WTC11 (cell line): ENCODE measurements at regions not wholly inside any gene's neighbourhood (a gene's known extent, or its start where the extent isn't known, plus 50 kb on each side); places are given as distances from the start of the nearest gene placed in this dataset.

Experiments used
- ATAC-seq: fragments of 200-7000 bp; cut with Tn5 transposase; 2 replicates; pipeline ENCODE4 v1.10.0; 2021; ENCODE audit warnings: mild to moderate bottlenecking, moderate library complexity
- CTCF ChIA-PET: fragments of 300-600 bp; sonication (Branson Sonifier 250); formaldehyde crosslinking; loops from one replicate; lab custom pipeline; 2021; ENCODE audit warnings: antibody characterized with exemption; lab: Charles Lee
- POLR2A ChIA-PET: fragments of 350-600 bp; sonication (Branson Sonifier 250); formaldehyde crosslinking; loops from one replicate; lab custom pipeline; 2021; ENCODE audit warnings: antibody characterized with exemption; lab: Charles Lee
- DNase-seq: peaks from one replicate; pipeline ENCODE4 v3.0.0; 2021; ENCODE audit warnings: low spot score
- H3K27ac Mint-ChIP-seq: 2 replicates; pipeline ENCODE4 v1.8.0; 2021; ENCODE audit warnings: mixed read lengths
- H3K27me3 Mint-ChIP-seq: 2 replicates; pipeline ENCODE4 v1.8.0; 2021; ENCODE audit warnings: low read depth, mild to moderate bottlenecking, moderate library complexity, mixed read lengths
- H3K36me3 Mint-ChIP-seq: 2 replicates; pipeline ENCODE4 v1.8.0; 2021; ENCODE audit warnings: mixed read lengths
- H3K4me1 Mint-ChIP-seq: 2 replicates; pipeline ENCODE4 v1.8.0; 2022; ENCODE audit warnings: mixed read lengths
- H3K4me3 Mint-ChIP-seq: 2 replicates; pipeline ENCODE4 v1.8.0; 2021; ENCODE audit warnings: mild to moderate bottlenecking, moderate library complexity, mixed read lengths
- H3K9me3 Mint-ChIP-seq: 2 replicates; pipeline ENCODE4 v1.8.0; 2021; ENCODE audit warnings: mixed read lengths
- CTCF ChIP-seq: fragments of 200-600 bp; IDR thresholded peaks from 2 replicates; pipeline ENCODE4 v1.8.0; 2022; ENCODE audit warnings: antibody characterized with exemption
- ELF4 ChIP-seq: sonication (generic); formaldehyde crosslinking; IDR thresholded peaks from 2 replicates; pipeline ENCODE4 v1.8.1; 2022; ENCODE audit warnings: low read depth, mild to moderate bottlenecking, moderate library complexity, missing genetic modification reagents
- EMX1 ChIP-seq: fragments of 250-450 bp; sonication (Bioruptor Pico); IDR thresholded peaks from 2 replicates; pipeline ENCODE4 v1.8.0; 2021; ENCODE audit warnings: mild to moderate bottlenecking
- ERG ChIP-seq: fragments of 250-450 bp; sonication (Bioruptor Pico); IDR thresholded peaks from 2 replicates; pipeline ENCODE4 v1.8.0; 2021; ENCODE audit warnings: mild to moderate bottlenecking
- ESRRA ChIP-seq: sonication (generic); formaldehyde crosslinking; IDR thresholded peaks from 2 replicates; pipeline ENCODE4 v1.8.1; 2022; ENCODE audit warnings: mild to moderate bottlenecking, missing genetic modification reagents, borderline replicate concordance
- ETV6 ChIP-seq: sonication (generic); formaldehyde crosslinking; IDR thresholded peaks from 2 replicates; pipeline ENCODE4 v1.8.1; 2022; ENCODE audit warnings: mild to moderate bottlenecking, missing genetic modification reagents
- FOXP1 ChIP-seq: sonication (generic); formaldehyde crosslinking; IDR thresholded peaks from 2 replicates; pipeline ENCODE4 v1.8.0; 2022; ENCODE audit warnings: missing genetic modification reagents, mild to moderate bottlenecking, moderate library complexity, borderline replicate concordance
- IRF1 ChIP-seq: sonication (generic); formaldehyde crosslinking; IDR thresholded peaks from 2 replicates; pipeline ENCODE4 v1.8.0; 2023; ENCODE audit warnings: missing genetic modification reagents
- KAT7 ChIP-seq: sonication (generic); formaldehyde crosslinking; IDR thresholded peaks from 2 replicates; pipeline ENCODE4 v1.8.1; 2023; ENCODE audit warnings: missing genetic modification reagents, mild to moderate bottlenecking, borderline replicate concordance
- MLX ChIP-seq: sonication (generic); formaldehyde crosslinking; IDR thresholded peaks from 2 replicates; pipeline ENCODE4 v1.8.1; 2023; ENCODE audit warnings: mild to moderate bottlenecking, missing genetic modification reagents, moderate library complexity
- MXD4 ChIP-seq: fragments of 250-450 bp; sonication (Bioruptor Pico); IDR thresholded peaks from 2 replicates; pipeline ENCODE4 v1.8.0; 2021; ENCODE audit warnings: mild to moderate bottlenecking, moderate library complexity, borderline replicate concordance
- NFYB ChIP-seq: sonication (generic); formaldehyde crosslinking; conservative IDR thresholded peaks from 2 replicates; pipeline ENCODE4 v1.8.0; 2022; ENCODE audit warnings: low read depth, missing genetic modification reagents
- NR2C2 ChIP-seq: sonication (generic); formaldehyde crosslinking; IDR thresholded peaks from 2 replicates; pipeline ENCODE4 v1.8.0; 2022; ENCODE audit warnings: mild to moderate bottlenecking, missing genetic modification reagents
- NR3C1 ChIP-seq: sonication (generic); formaldehyde crosslinking; conservative IDR thresholded peaks from 2 replicates; pipeline ENCODE4 v1.8.1; 2023; ENCODE audit warnings: low read depth, mild to moderate bottlenecking, missing genetic modification reagents
- PRRX2 ChIP-seq: fragments of 250-450 bp; sonication (Bioruptor Pico); IDR thresholded peaks from 2 replicates; pipeline ENCODE4 v1.8.0; 2021; ENCODE audit warnings: mild to moderate bottlenecking
- SMAD3 ChIP-seq: sonication (generic); formaldehyde crosslinking; IDR thresholded peaks from 2 replicates; pipeline ENCODE4 v1.8.0; 2022; ENCODE audit warnings: missing genetic modification reagents, mild to moderate bottlenecking, borderline replicate concordance
- SOX15 ChIP-seq: fragments of 250-450 bp; sonication (Bioruptor Pico); IDR thresholded peaks from 2 replicates; pipeline ENCODE4 v1.9.0; 2021; ENCODE audit warnings: mild to moderate bottlenecking
- SP1 ChIP-seq: sonication (generic); formaldehyde crosslinking; conservative IDR thresholded peaks from 2 replicates; pipeline ENCODE4 v1.8.1; 2022; ENCODE audit warnings: missing genetic modification reagents
- ZBTB43 ChIP-seq: sonication (generic); formaldehyde crosslinking; IDR thresholded peaks from 2 replicates; pipeline ENCODE4 v1.8.1; 2023; ENCODE audit warnings: mild to moderate bottlenecking, missing genetic modification reagents
- ZMAT4 ChIP-seq: fragments of 250-450 bp; sonication (Bioruptor Pico); IDR thresholded peaks from 2 replicates; pipeline ENCODE4 v1.9.0; 2021; ENCODE audit warnings: mild to moderate bottlenecking
- ZNF138 ChIP-seq: sonication (generic); formaldehyde crosslinking; conservative IDR thresholded peaks from 2 replicates; pipeline ENCODE4 v1.8.1; 2022; ENCODE audit warnings: mild to moderate bottlenecking, moderate library complexity, missing genetic modification reagents
- ZNF232 ChIP-seq: sonication (generic); formaldehyde crosslinking; IDR thresholded peaks from 2 replicates; pipeline ENCODE4 v1.8.0; 2022; ENCODE audit warnings: mild to moderate bottlenecking, missing genetic modification reagents

- ChIA-PET CTCF (no interaction called here), POLR2A (interaction anchor here (0.5 kb wide), 1 partner anchor 25 kb away, joined by 5 read pairs; no protein-coding TSS in a partner anchor)
- no peaks in the 10 kb centered on the region for H3K27me3 Mint-ChIP-seq
- H3K9me3 Mint-ChIP-seq, result no peaks in the 10 kb centered on the region
- H3K4me3 Mint-ChIP-seq, result no peak overlapping the region
- TF ChIP-seq NFYB, result no peak
- TF ChIP-seq MXD4 (CRISPR knock-in tag), result no peak
- H3K27ac Mint-ChIP-seq, result no peak overlapping the region
- H3K4me1 Mint-ChIP-seq, result no peaks in the 10 kb centered on the region
- no peaks in the 10 kb centered on the region for H3K36me3 Mint-ChIP-seq
- no peak for ATAC-seq
- no peak for DNase-seq
These were observed 153.5 kb downstream of the MBL2 start for GRCh38 chr10:52619052-52619451.

GRCh38 chr10:52621635-52622079 lies 150.9 kb downstream of the MBL2 start:
- ATAC-seq, result no peak
- no peak overlapping the region for H3K27ac Mint-ChIP-seq
- H3K36me3 Mint-ChIP-seq, result no peaks in the 10 kb centered on the region
- H3K4me3 Mint-ChIP-seq, result no peak overlapping the region
- H3K27me3 Mint-ChIP-seq, result no peaks in the 10 kb centered on the region
- H3K9me3 Mint-ChIP-seq, result no peaks in the 10 kb centered on the region
- POLR2A ChIA-PET, result no interaction called here
- H3K4me1 Mint-ChIP-seq, result no peaks in the 10 kb centered on the region
- no peak for TF ChIP-seq ELF4 (CRISPR knock-in tag)
- no peak for TF ChIP-seq SOX15 (CRISPR knock-in tag)
- no peak for TF ChIP-seq ZNF138
- no peak for TF ChIP-seq PRRX2 (CRISPR knock-in tag)
- no peak for TF ChIP-seq EMX1
- TF ChIP-seq, all 79 proteins: peak for 0
- DNase-seq, result no peak
- CTCF ChIA-PET, result no interaction called here

GRCh38 chr10:52623761-52624160 lies 148.8 kb downstream of the MBL2 start:
- CTCF ChIA-PET, result no interaction called here
- no peak for ATAC-seq
- no peak overlapping the region for H3K4me3 Mint-ChIP-seq

GRCh38 chr10:52627279-52627678 lies 145.3 kb downstream of the MBL2 start:
- H3K4me1 Mint-ChIP-seq, result peaks cover 1% of the 10 kb centered on the region; the same call in 1 of the 2 replicates
- no peak for TF ChIP-seq ZNF232 (CRISPR knock-in tag)
- TF ChIP-seq, all 79 proteins: peak for 0
- DNase-seq (no peak), ATAC-seq (no peak)
- Mint-ChIP-seq H3K27ac (no peak overlapping the region), H3K4me3 (no peak overlapping the region), H3K9me3 (no peaks in the 10 kb centered on the region), H3K36me3 (no peaks in the 10 kb centered on the region), H3K27me3 (no peaks in the 10 kb centered on the region)
- CTCF ChIA-PET, result interaction anchor here (0.8 kb wide), 1 partner anchor 17 kb away, joined by 3 read pairs; no protein-coding TSS in a partner anchor
- POLR2A ChIA-PET, result no interaction called here

More at GRCh38 chr10:52623761-52624160, 148.8 kb downstream of the MBL2 start:
- H3K27me3 Mint-ChIP-seq, result no peaks in the 10 kb centered on the region
- POLR2A ChIA-PET, result no interaction called here
- no peak for DNase-seq
- no peak for TF ChIP-seq ELF4 (CRISPR knock-in tag)
- no peak for TF ChIP-seq MLX
- TF ChIP-seq NR3C1 (CRISPR knock-in tag), result no peak
- TF ChIP-seq ETV6 (CRISPR knock-in tag), result no peak
- no peak for TF ChIP-seq ZMAT4
- no peak for TF ChIP-seq SP1 (CRISPR knock-in tag)
- no peaks in the 10 kb centered on the region for H3K36me3 Mint-ChIP-seq
- no peaks in the 10 kb centered on the region for H3K4me1 Mint-ChIP-seq
- H3K27ac Mint-ChIP-seq, result no peak overlapping the region
- H3K9me3 Mint-ChIP-seq, result no peaks in the 10 kb centered on the region

- no peak overlapping the region for H3K4me3 Mint-ChIP-seq
- ChIA-PET CTCF (no interaction called here), POLR2A (no interaction called here)
- H3K27ac Mint-ChIP-seq, result no peak overlapping the region
- no peak for ATAC-seq
- H3K36me3 Mint-ChIP-seq, result no peaks in the 10 kb centered on the region
- no peak for DNase-seq
- H3K4me1 Mint-ChIP-seq, result peaks cover 8% of the 10 kb centered on the region
- no peaks in the 10 kb centered on the region for H3K27me3 Mint-ChIP-seq
- no peaks in the 10 kb centered on the region for H3K9me3 Mint-ChIP-seq
- no peak for TF ChIP-seq SMAD3 (CRISPR knock-in tag)
- no peak for TF ChIP-seq FOXP1
- TF ChIP-seq CTCF, result no peak
- TF ChIP-seq ELF4 (CRISPR knock-in tag), result no peak
- TF ChIP-seq EMX1, result no peak
- no peak for TF ChIP-seq NR3C1 (CRISPR knock-in tag)
- TF ChIP-seq KAT7 (CRISPR knock-in tag), result no peak
- no peak for TF ChIP-seq ERG (CRISPR knock-in tag)
- no peak for TF ChIP-seq NR2C2 (CRISPR knock-in tag)
- TF ChIP-seq ESRRA (CRISPR knock-in tag), result no peak
- no peak for TF ChIP-seq ZNF138
- no peak for TF ChIP-seq IRF1 (CRISPR knock-in tag)
- no peak for TF ChIP-seq ZBTB43 (CRISPR knock-in tag)
These were observed 141.4 kb downstream of the MBL2 start for GRCh38 chr10:52631146-52631545.
